ENCODE measurements at regions not wholly inside any gene's neighbourhood (a gene's known extent, or its start where the extent isn't known, plus 50 kb on each side); places are given as distances from the start of the nearest gene placed in this dataset.

DNA sequence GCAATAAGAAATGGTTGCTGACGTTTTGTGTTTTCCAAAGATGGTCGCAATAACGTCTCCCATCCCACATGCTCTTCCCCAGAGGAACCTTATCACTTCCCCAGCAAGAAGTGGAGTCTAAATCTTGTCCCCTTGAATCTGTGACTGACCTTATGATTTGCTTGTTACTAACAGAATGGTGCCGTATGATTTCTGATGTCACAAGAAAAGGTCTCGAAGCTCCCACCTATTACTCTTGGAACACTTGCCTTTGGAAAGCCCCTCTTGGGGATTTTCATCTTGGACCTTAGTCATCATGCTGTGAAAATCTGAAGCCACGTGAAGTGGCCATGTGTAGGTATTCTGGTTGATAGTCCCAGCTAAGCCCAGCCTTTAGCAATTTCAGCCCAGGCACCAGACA lies 86.2 kb upstream of the GLS start:
- H3K4me3 ChIP-seq (replicated peaks in 1 of 3; ENCODE audit: insufficient read depth in 1 of 3, low read depth in 1 of 3, low read length in 3 of 3) = no peak overlapping the region
- no peaks in the 10 kb centered on the region for H3K79me2 ChIP-seq (ENCODE audit: control insufficient read depth, insufficient read depth, low read length)
- H3K4me2 ChIP-seq (ENCODE audit: insufficient read depth, low read length) = no peak overlapping the region
- no peak overlapping the region for H3K27ac ChIP-seq (ENCODE audit: insufficient read depth, low read depth, low read length)
- no peak for DNase-seq (ENCODE audit: low read depth, low spot score)
- no peak overlapping the region for H3K9ac ChIP-seq (replicated peaks; ENCODE audit: extremely low read depth, insufficient read depth, low read length)
- intact Hi-C loops (cut with micrococcal nuclease) (loop anchor here (5.0 kb wide), 1 partner anchor 112 kb away; no protein-coding TSS in a partner anchor), dilution Hi-C loops (cut with MboI; ENCODE audit: extremely low pct_ligation_motif_present, low sequenced_read_pairs) (no loop called here)
- H4K20me1 ChIP-seq (replicated peaks; ENCODE audit: control insufficient read depth, extremely low read depth, insufficient read depth, low read length) = no peaks in the 10 kb centered on the region
- no peaks in the 10 kb centered on the region for H3K9me3 ChIP-seq (replicated peaks; ENCODE audit: control insufficient read depth, insufficient read depth, low read length)
- H3K9me1 ChIP-seq (replicated peaks; ENCODE audit: control insufficient read depth, extremely low read depth, insufficient read depth, low read length) = no peaks in the 10 kb centered on the region
- ChIA-PET POLR2A (no interaction called here), CTCF (interaction anchor here (1.2 kb wide), 1 partner anchor 10 kb away, joined by 5 read pairs; no protein-coding TSS in a partner anchor)
- no peaks in the 10 kb centered on the region for H3K27me3 ChIP-seq (ENCODE audit: control insufficient read depth in 2 of 2, insufficient read depth in 2 of 2, low read length in 2 of 2)
- no peaks in the 10 kb centered on the region for H3K36me3 ChIP-seq (ENCODE audit: control insufficient read depth in 2 of 2, extremely low read depth in 1 of 2, insufficient read depth in 2 of 2, low read length in 2 of 2)
- TF ChIP-seq GATA2 (IDR thresholded peaks at IDR 0.05; ENCODE audit: insufficient read depth, insufficient read length, low read depth, low read length) (no peak), POLR2A (IDR thresholded peaks at IDR 0.05; ENCODE audit: low read depth, low read length) (no peak), FOS (IDR thresholded peaks at IDR 0.05; ENCODE audit: borderline replicate concordance, insufficient read depth, low read length) (no peak), MAX (IDR thresholded peaks at IDR 0.05; ENCODE audit: insufficient read depth, insufficient read length) (no peak), CTCF (IDR thresholded peaks at IDR 0.05; ENCODE audit: extremely low read depth in 1 of 2, insufficient read depth in 1 of 2, low read depth in 1 of 2, low read length in 2 of 2) (no peak), JUN (IDR thresholded peaks at IDR 0.05; ENCODE audit: borderline replicate concordance, insufficient read depth, insufficient read length, low read depth) (no peak)
- FAIRE-seq = no peak
- BruUV-seq (replicated peaks) = no TSS peak
- H3K4me1 ChIP-seq (ENCODE audit: control insufficient read depth, extremely low read depth, insufficient read depth, low read length) = peaks cover 36% of the 10 kb centered on the region
- H2AFZ ChIP-seq (ENCODE audit: low read depth, low read length) = no peak overlapping the region

DNA sequence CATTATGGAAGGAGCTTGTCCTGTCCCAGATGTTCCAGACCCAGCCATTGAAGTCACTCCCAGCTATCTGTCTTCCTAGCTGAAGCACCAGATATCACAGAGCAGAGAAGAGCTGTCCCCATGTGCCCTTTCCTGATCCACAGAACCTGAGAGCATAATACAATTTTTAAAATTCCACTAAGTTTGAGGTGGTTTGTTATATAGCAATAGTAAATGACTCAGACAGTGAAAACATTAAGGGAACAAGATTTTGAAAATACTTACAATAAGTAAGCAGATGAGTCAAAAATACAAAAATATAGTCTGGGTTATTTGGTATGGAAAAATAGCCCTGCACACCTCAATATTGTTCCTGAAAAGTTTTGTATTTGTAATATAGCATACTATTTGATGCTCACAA lies 85.8 kb upstream of the GLS start:
- intact Hi-C loops (cut with micrococcal nuclease) (loop anchor here (5.0 kb wide), 1 partner anchor 112 kb away; no protein-coding TSS in a partner anchor), dilution Hi-C loops (cut with MboI; ENCODE audit: extremely low pct_ligation_motif_present, low sequenced_read_pairs) (no loop called here)
- H3K9ac ChIP-seq (replicated peaks; ENCODE audit: extremely low read depth, insufficient read depth, low read length) = no peak overlapping the region
- no peak for TF ChIP-seq GATA2 (IDR thresholded peaks at IDR 0.05; ENCODE audit: insufficient read depth, insufficient read length, low read depth, low read length)
- TF ChIP-seq EZH2 (IDR thresholded peaks at IDR 0.05; ENCODE audit: borderline replicate concordance, low read depth, low read length, severe bottlenecking) = no peak
- TF ChIP-seq MAX (IDR thresholded peaks at IDR 0.05; ENCODE audit: insufficient read depth, insufficient read length) = no peak
- no peak overlapping the region for H3K4me2 ChIP-seq (ENCODE audit: insufficient read depth, low read length)
- no TSS peak for BruUV-seq (replicated peaks)
- H3K27ac ChIP-seq (ENCODE audit: insufficient read depth, low read depth, low read length) = no peak overlapping the region
- H3K79me2 ChIP-seq (ENCODE audit: control insufficient read depth, insufficient read depth, low read length) = no peaks in the 10 kb centered on the region
- ChIA-PET POLR2A (no interaction called here), CTCF (interaction anchor here (1.2 kb wide), 1 partner anchor 11 kb away, joined by 5 read pairs; no protein-coding TSS in a partner anchor)
- no peaks in the 10 kb centered on the region for H3K27me3 ChIP-seq (ENCODE audit: control insufficient read depth in 2 of 2, insufficient read depth in 2 of 2, low read length in 2 of 2)
- no peaks in the 10 kb centered on the region for H3K9me1 ChIP-seq (replicated peaks; ENCODE audit: control insufficient read depth, extremely low read depth, insufficient read depth, low read length)
- no peaks in the 10 kb centered on the region for H3K36me3 ChIP-seq (ENCODE audit: control insufficient read depth in 2 of 2, extremely low read depth in 1 of 2, insufficient read depth in 2 of 2, low read length in 2 of 2)
- H2AFZ ChIP-seq (ENCODE audit: low read depth, low read length) = no peak overlapping the region
- H3K9me3 ChIP-seq (replicated peaks; ENCODE audit: control insufficient read depth, insufficient read depth, low read length) = no peaks in the 10 kb centered on the region
- no peaks in the 10 kb centered on the region for H4K20me1 ChIP-seq (replicated peaks; ENCODE audit: control insufficient read depth, extremely low read depth, insufficient read depth, low read length)
- DNase-seq (ENCODE audit: low read depth, low spot score) (no peak), FAIRE-seq (no peak)
- H3K4me3 ChIP-seq (replicated peaks in 1 of 3; ENCODE audit: insufficient read depth in 1 of 3, low read depth in 1 of 3, low read length in 3 of 3) = no peak overlapping the region
- peaks cover 32% of the 10 kb centered on the region for H3K4me1 ChIP-seq (ENCODE audit: control insufficient read depth, extremely low read depth, insufficient read depth, low read length)
